Urinary bladder (tissue), 3 donors: ENCODE measurements at regions not wholly inside any gene's neighbourhood (a gene's known extent, or its start where the extent isn't known, plus 50 kb on each side); places are given as distances from the start of the nearest gene placed in this dataset.
"Not testable (repeated sequence)": the region's sequence is repeated elsewhere in the genome, so short reads cannot be mapped to it uniquely, and the experiment has no call there.

Experiments
- DNase-seq: peaks from one replicate; pipeline ENCODE4 v3.0.0-alpha.2; 2015; ENCODE audit errors: extremely low spot score
- H3K27ac ChIP-seq: one replicate; pipeline ENCODE4 v1.5.1; 2013; ENCODE audit warnings: low read depth, mild to moderate bottlenecking, moderate library complexity
- H3K36me3 ChIP-seq: one replicate; pipeline ENCODE4 v1.6.1; 2013; ENCODE audit warnings: mild to moderate bottlenecking, moderate library complexity; ENCODE audit not compliant: insufficient read depth
- H3K4me1 ChIP-seq: one replicate; pipeline ENCODE4 v1.6.1; 2013; ENCODE audit warnings: mild to moderate bottlenecking, moderate library complexity; ENCODE audit not compliant: insufficient read depth
- H3K4me3 ChIP-seq: one replicate; pipeline ENCODE4 v1.5.1; 2013; ENCODE audit warnings: low read depth, low read length
- WGBS: extraction: QIAGEN DNeasy Blood & Tissue Kit; methylation state at CpG from one replicate; pipeline ENCODE4 v1.1.7; 2013; 5-methylcytosine and 5-hydroxymethylcytosine counted together
- donor health status: healthy with polysubstance abuse.
- donor health status: healthy.

DNA sequence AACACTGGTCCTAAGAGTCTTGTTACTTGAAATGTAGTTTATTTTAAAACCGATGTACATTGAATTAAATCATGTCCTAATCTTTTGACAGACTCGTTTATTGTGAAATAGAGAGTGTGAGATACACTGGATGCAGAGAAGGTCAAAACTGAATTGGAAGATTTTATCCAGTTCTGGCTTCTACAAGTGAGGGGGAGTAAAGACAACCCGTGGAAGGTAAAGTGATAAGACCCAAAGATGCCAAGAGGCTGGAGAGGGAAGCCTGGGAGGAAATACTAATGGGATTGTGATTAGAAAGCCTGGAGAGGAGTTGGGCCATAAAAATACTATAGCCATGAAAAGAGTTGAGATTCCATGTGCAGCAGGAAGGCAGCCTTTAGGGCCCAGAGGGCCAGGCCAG is 424.5 kb upstream of the NR3C2 start:
- Histone ChIP-seq H3K4me1 (no peaks in the 10 kb centered on the region), H3K4me3 (no peak overlapping the region), H3K27ac (no peak overlapping the region), H3K36me3 (no peaks in the 10 kb centered on the region)
- DNase-seq: no peak
- WGBS: 41% methylated on average over 3 of the region's 3 CpGs

DNA sequence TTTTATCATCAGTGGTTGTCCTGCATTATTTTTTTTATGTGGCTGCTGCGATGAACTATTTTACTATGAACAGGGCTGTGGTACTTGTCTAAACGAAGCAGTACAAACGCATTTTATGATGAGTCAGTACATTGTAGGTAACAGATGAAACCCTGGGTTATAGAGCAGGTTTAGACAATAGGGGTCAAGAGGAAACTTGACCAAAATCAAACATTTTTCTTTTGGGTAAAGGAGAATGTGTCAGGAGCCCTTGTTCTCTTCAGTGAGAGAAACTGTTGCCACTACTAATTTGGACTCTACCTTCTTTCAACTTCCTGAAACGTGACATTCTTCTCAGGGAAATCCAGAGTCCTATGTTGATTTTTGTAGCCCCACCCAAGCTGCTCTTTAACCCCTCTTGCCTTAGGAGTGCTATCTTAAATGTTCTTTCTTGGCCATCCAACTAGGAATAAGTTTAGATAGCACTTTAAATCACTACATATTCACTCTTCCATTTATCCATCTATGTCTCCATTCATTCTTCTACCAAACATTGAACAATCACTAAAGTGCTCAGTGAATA is 415.8 kb upstream of the NR3C2 start:
- Histone ChIP-seq H3K4me3 (no peak overlapping the region), H3K27ac (no peak overlapping the region), H3K4me1 (no peaks in the 10 kb centered on the region), H3K36me3 (no peaks in the 10 kb centered on the region)
- no peak for DNase-seq
- WGBS: 39% methylated on average over 4 of the region's 4 CpGs

DNA sequence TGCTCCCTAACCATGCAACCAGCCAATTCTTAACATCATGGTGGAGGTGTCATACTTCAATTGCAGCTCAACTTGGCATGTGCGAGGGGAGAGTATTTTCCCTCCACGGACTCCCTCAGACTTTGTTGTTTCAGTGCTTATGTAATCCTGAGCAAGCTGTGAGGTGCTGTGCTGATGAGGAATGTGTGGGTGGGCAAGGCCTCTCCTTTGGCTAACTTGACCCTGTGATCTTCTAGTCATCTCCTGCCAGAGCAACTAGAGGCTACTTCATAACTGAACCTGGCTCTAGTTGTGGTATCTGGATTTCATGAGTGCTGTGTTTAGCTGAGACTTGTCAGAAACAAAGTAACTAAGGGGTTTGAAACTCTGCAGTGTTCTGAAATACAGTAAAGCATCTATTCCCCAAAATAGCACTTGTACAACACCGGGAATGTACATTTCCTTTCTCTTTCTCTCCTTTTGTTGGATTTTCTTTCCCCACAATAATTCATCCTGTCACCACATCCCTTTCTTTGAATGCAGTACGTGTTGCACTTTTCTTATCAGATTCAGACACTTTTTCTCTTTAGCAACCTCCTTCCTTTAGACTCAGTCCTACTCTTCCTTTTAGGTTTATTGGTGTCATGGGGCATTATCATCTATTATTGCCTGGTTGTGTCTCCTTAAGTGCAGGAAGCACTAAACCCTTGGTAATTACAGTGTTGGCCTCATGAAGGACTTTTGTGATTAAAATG is 415.2 kb upstream of the NR3C2 start:
- 37% methylated on average over 4 of the region's 4 CpGs for WGBS
- DNase-seq: peak; percentile 21

DNA sequence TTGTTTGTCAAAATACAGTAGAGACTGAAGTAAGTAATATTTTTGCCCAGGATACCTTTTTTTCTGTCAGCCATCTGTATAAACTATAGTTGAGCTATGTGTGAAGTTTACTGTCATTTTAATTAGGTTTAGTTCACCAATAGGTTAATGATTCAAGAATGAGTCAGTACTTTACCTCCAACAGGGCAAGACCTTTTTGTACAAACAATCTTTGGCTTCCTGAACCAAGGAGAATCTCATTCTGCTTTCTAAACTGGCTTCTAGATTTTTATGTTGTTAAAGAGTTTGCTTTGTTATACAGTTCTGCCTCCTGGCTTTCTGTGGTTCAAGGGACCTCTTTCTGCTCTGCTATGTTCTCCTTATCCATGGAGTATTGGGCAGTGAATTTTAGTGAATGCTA is 412.0 kb upstream of the NR3C2 start:
- Histone ChIP-seq H3K36me3 (no peaks in the 10 kb centered on the region), H3K4me3 (no peak overlapping the region), H3K27ac (no peak overlapping the region), H3K4me1 (no peaks in the 10 kb centered on the region)
- DNase-seq: no peak

More for the DNA sequence above, 415.2 kb upstream of the NR3C2 start:
- no peaks in the 10 kb centered on the region for H3K4me1 ChIP-seq
- no peaks in the 10 kb centered on the region for H3K36me3 ChIP-seq
- H3K27ac ChIP-seq: no peak overlapping the region
- no peak overlapping the region for H3K4me3 ChIP-seq

DNA sequence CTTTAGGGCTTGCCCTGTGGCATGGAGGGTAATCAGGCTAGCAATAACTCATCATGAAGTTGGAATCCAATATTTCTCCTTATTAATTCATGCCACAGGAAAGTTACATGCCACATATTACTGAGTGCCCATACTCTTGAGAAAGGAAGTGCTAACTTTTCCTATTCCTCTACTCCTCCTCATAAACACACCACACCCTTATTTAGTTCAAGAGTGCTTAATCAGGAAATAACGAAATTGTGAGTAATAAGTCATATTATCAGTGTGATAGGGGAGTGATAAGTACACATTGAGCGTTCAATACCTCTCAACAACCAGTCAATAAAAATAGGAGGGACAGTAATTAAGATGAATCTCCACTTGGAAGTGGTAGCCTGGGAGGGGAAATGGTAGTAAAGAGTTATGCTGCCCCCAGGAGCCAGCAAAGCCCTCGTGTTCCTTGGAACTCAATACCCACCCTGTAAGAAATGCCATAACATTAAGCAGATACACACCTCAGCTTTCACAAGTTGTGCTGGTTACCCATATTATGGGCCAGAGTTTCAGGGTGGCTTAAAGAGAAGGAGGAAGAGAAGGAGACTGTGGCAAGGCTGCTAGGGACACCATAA is 410.0 kb upstream of the NR3C2 start:
- WGBS: 59% methylated on average over 3 of the region's 3 CpGs
- Histone ChIP-seq H3K4me1 (no peaks in the 10 kb centered on the region), H3K36me3 (no peaks in the 10 kb centered on the region), H3K27ac (no peak overlapping the region), H3K4me3 (no peak overlapping the region)
- DNase-seq: no peak

DNA sequence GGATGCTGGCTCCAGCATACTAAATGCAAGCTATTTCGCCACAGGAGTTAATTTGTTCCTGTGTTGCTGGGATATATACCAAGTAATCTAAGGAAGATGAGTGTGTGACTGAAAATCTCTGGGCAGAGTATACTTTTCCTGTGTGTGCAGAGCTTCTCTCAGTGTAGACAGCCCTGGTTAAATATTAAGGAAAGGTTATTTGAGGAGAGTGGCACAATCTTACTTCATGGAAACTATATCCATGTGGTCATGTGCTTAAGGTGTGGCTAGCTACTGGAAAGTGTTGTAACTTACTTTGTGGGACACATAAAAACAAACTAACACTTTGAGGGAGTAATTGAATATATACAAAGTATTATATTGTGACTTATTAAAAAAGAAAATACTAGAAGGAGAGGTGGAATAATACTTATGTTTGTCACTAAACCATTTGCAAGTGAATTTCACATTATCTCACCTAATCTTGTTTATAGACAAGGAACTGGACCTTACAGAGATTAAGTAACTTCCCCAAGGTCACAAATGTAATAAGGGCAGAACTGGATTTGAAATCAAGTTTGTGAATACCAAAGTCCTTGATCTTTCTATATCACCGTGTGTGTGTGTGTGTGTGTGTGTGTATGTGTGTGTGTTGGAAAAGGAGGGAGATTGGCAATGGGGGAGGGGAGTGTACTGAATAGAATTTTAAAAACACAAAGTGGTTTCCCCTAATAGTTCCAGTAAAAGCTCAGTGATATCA is 408.2 kb upstream of the NR3C2 start:
- H3K4me1 ChIP-seq: no peaks in the 10 kb centered on the region
- WGBS: 70% methylated on average over 2 of the region's 2 CpGs
- H3K27ac ChIP-seq: no peak overlapping the region

DNA sequence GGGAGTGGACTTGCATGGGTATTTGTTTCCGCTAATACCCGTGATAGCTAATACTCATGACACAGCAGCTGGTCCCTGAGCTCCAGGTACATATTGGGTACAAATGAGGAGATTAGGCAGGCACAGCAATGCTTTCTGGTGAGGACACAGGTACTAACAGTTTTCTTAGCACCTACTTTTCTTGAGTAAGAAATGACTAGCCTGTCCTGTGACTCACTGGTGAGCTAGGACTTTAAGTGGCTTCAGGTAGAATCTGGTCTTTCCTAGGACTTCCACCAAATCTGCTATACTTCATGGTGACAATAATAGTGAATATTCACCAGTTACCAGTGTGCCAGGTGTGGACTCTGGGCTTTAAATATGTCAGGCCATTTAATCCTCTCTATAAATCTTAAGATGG is 407.4 kb upstream of the NR3C2 start:
- 96% methylated on average over 2 of the region's 2 CpGs for WGBS
- no peak overlapping the region for H3K4me3 ChIP-seq
- DNase-seq: no peak
- H3K4me1 ChIP-seq: no peaks in the 10 kb centered on the region
- H3K27ac ChIP-seq: no peak overlapping the region
- H3K36me3 ChIP-seq: no peaks in the 10 kb centered on the region

More for the DNA sequence above, 408.2 kb upstream of the NR3C2 start:
- Histone ChIP-seq H3K4me3 (no peak overlapping the region), H3K36me3 (no peaks in the 10 kb centered on the region)
- no peak for DNase-seq

DNA sequence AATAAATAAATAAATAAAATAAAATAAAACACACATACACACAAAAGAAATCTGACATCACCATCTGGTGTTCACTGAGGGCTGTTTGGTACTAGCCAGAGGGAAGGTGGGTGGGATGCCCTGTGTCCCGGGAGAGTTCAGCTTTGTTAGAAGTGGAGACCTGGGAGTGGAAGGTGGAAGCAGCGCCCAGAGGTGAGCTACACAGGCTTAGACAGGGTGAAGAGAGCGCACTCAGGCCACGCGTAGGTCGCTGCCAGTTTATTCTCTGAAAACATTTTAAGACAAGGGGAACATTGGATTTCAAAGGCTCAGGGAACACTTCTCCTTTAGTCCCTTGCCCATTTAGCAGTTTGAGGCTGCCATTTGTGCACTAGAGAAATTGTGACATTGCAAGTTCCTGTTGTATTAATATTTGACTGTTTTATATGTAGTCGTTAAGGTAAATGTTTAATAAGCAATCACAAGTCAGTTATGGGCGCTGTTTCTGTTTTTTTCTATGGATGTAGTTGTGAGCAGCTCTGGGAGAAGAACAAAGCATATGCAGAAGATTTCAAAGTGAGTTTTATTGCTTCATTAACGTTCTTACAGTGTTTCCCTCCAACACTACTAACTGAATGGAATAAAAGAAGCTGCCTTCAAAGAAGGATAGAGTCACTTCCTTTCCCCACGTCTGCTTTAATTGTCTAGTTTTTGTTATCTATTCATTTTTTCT is 405.5 kb upstream of the NR3C2 start:
- 87% methylated on average over 10 of the region's 10 CpGs for WGBS
- Histone ChIP-seq H3K27ac (no peak overlapping the region), H3K36me3 (no peaks in the 10 kb centered on the region), H3K4me3 (no peak overlapping the region), H3K4me1 (no peaks in the 10 kb centered on the region)
- no peak for DNase-seq

DNA sequence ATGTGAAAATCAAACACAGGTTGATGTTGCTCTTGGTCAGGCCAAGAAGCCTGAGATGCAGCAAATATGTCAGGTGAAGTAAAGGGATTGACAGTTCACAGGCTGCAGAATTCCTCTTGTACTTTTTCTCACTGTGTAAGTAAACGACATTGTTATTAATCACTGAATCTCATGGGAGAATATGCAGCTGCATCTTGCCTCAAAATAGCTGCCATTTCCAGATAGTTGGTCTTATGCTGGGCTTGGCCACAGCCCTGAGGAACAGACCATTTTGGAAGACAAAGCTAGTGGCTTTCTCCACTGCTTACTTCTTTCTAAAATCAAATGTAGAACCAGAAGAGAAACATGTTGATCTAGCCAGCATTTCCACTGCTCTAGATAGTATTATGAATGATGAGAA is 403.4 kb upstream of the NR3C2 start:
- 47% methylated on average over 1 of the region's 1 CpG for WGBS
- DNase-seq: no peak
- Histone ChIP-seq H3K36me3 (no peaks in the 10 kb centered on the region), H3K4me3 (no peak overlapping the region), H3K27ac (no peak overlapping the region), H3K4me1 (no peaks in the 10 kb centered on the region)

DNA sequence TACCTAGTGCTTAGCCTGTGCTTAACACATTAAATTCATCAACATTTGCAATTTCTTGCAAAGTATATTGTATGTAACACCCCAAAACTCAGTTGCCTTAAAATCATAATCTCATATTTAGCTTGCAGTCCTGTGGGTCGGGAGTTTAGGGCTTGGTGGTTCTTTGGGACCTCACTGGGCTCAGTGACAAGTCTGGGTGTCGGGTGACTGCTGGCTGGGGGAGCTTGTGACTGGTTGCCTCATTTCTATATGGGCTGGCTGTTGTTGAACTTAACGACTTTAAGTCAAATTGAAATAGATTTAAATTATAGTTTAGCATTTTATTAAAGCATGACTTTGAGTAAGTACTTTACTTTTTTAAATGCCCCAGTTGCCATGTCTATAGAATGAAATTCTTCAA is 401.4 kb upstream of the NR3C2 start:
- Histone ChIP-seq H3K4me3 (no peak overlapping the region), H3K4me1 (no peaks in the 10 kb centered on the region), H3K36me3 (no peaks in the 10 kb centered on the region), H3K27ac (no peak overlapping the region)
- DNase-seq: no peak
- 90% methylated on average over 3 of the region's 3 CpGs for WGBS

DNA sequence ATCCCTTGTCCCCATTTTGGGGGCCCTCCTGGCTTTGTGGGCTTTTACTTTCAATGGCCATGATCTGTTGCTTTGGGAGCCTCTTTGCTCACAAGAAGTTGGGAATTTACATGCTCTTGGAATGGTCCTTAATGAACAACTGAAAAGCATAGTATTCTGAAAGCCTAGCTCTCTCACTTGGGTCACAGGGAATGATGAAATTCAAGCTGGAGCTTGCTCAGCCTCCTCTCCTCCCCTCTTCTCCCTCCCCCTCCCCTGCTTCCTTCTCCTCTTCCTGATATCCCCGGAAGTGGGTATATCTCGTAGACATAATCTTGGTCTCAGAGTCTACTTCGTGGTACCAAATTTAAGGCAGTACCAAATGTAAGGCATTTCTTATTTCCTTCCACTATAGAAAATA is 400.6 kb upstream of the NR3C2 start:
- 88% methylated on average over 3 of the region's 3 CpGs for WGBS
- no peak for DNase-seq
- H3K4me1 ChIP-seq: no peaks in the 10 kb centered on the region
- H3K4me3 ChIP-seq: no peak overlapping the region
- H3K36me3 ChIP-seq: no peaks in the 10 kb centered on the region
- no peak overlapping the region for H3K27ac ChIP-seq

DNA sequence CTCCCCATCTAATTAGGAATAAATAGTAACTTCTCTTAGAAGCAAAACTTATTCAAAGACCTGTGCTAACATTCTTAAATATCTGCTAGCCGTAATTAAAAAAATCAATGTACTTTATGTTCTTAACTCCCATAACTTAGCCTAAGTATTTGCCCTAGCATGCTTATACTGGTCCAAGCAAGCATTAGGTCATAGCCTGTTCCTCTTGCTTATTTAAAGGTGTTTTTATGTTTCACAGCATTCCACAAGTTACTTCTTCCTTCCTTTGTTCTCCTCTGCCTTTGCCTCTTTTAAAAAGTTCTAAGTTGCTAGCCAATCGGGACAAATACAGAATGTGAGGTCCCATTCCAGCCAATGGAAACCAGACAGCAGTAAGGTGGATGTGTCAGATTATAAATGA is 395.4 kb upstream of the NR3C2 start:
- H3K36me3 ChIP-seq, DNase-seq, H3K27ac ChIP-seq, H3K4me1 ChIP-seq, H3K4me3 ChIP-seq: not testable (repeated sequence)
- 81% methylated on average over 2 of the region's 2 CpGs for WGBS

DNA sequence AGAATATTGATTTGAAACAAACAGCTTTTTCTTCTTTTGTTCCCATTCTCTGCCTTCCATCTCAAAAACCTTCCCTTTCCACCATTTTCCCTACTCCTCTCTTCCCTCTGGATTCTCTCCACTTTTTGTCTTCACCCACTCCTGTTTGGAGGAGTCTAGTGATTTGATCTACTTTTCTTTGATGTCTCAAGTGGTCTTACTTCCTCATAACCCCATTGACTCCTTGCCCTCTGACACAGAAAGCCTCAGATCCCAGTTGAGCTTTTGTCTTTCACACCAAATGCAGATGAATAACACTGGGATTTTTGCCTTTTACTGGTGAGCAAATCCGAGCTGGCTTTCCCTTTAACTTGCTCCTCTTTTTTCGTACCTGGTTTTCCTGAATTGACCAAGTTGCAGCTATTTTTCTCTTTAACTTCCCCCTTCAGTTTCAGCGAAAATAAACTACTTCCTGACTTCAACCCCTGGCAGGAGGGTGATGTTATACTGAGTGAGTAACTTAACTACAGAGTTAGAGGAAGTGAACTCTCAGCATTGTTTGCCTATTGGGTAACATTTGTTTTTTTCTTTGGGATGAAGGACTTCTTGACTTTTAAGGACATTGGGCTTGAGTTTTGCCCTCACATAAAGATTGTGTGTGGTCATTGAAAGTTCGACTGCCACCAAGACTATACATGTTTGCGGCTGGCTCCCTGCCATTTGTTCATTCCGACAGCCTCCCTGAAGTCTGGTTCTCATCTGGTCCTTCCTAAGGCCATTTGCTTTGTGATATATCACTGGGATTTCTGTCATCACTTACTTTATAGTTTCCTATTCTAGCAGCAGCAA is 392.8 kb upstream of the NR3C2 start:
- H3K36me3 ChIP-seq: no peaks in the 10 kb centered on the region
- peak; percentile 72 for DNase-seq
- no peak overlapping the region for H3K27ac ChIP-seq
- H3K4me3 ChIP-seq: no peak overlapping the region
- WGBS: 27% methylated on average over 6 of the region's 6 CpGs
- no peaks in the 10 kb centered on the region for H3K4me1 ChIP-seq
